ENCODE measurements at regions not wholly inside any gene's neighbourhood (a gene's known extent, or its start where the extent isn't known, plus 50 kb on each side); places are given as distances from the start of the nearest gene placed in this dataset.

DNA sequence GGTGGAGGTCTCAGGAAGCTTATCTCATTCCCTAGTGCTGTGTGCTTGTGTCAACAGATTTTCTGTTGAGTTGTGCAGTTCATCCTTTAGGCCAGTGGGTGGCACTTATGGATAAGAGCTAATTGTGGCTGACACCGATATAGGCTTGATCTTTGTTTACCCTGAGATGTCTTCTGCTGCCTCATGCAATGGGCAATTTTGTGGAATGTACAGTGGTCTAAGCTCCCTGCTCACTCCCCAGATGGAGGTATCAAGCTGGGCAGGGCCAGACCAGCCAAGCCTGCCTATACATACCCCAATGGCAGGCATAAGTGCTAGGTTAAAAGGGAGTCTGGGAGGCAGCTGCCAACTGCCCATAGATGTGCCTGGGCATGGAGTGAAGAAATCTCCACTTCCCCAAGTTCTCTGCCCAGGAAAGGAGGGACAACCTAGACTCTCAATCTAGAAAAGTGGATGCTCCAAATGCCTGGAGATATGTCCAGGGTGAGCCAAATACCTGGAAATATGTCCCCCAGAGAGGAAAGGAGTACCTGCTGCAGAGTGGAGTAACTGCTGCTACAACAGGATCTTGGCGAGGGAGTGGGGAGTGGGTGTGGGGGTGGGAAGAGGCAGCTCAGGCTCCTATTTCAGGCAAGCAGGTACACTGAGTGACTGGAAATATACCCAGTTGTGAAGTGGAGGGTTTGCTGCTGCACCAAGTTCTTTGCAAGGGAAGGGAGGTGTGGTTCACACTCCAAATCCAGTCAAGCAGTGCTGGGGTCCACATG lies 53.2 kb upstream of the ARG1 start:
- DNase-seq = peak; percentile 74 to 75
